Head of caudate nucleus (tissue), 42 donors: ENCODE measurements at regions not wholly inside any gene's neighbourhood (a gene's known extent, or its start where the extent isn't known, plus 50 kb on each side); places are given as distances from the start of the nearest gene placed in this dataset.
"Not testable (repeated sequence)": the region's sequence is repeated elsewhere in the genome, so short reads cannot be mapped to it uniquely, and the experiment has no call there.

ENCODE experiments used
- DNase-seq, 42 donors: peaks; one replicate each; pipeline versions ENCODE4 v3.0.0 to v3.0.0-alpha.2; 2020 to 2021; ENCODE audit warnings: mixed read lengths in 7 of 42
- intact Hi-C: fragments of 100-400 bp; cut with DNase I; formaldehyde crosslinking; loops from one replicate; pipeline ENCODE4 v1.15.0; 2022

GRCh38 chr13:31588316-31588715 is 151.0 kb upstream of the RXFP2 start:
- DNase-seq: no peak
- intact Hi-C loops: no loop called here

DNA sequence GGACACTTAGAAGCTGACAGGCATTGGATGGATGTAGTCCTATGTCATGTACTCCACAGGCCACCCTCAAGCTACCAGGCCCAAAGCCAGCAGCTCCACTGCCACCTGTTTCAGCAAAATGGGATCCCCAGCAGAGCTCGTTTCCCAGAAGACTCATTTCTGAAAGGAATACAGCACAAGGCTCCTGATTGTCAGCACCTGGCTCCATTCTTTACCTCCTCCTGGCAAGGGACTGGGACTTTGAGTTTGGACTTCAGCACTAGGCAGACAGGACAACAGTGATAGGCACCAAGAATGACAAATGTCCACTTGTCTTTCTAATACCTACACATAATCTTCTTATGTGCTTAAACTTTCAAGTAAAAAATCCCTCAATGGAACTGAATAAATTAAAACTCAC is 150.4 kb upstream of the RXFP2 start:
- intact Hi-C loops: no loop called here
- no peak for DNase-seq

DNA sequence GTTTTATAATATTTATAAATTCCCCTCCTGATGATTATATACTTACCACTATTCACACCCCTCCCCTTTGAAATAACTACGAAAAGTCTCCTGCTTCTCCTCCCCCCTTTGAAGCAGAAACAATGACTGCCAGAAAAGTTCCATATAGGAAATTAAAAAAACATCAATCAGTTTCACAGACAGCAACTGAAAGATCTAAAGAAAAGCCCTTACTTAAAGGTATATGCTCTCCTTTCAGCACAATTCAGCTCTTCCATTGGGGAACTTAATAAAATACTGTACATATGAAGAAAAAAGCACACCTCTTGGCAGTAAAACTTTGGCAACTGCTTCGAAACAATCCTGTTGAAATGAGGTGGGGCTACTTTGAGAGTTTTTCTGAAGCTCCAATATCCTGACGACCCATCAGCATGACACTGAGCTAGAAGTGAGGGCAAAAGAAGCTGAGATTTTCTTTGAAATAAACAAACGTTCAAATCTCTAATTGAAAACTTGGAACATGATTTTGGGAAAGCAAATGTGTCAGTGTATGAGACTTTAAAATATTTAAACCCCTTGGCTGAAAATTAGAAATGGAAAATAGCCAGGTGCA is 147.6 kb upstream of the RXFP2 start:
- no peak for DNase-seq
- intact Hi-C loops: no loop called here

GRCh38 chr13:31594056-31594455 is 145.3 kb upstream of the RXFP2 start:
- DNase-seq: no peak
- intact Hi-C loops: no loop called here

DNA sequence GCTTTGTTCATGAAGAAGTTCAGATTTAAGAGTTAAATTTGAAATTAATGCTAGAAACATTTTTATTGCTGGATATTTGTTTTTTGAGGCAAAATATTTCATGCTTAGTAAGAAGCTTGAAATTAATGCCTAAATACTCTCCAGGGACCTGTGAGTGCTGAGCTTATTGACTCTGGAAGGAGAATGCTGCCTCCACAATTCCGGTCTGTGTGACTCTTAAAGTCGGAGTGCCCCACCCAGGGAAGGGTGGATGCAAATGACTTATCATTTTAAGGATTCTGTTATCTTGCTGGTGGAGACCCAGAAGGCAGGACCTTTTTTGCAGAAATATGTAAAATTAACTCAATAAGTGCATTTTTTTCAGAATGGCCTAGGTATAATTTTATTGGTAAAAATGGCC is 143.8 kb upstream of the RXFP2 start:
- no peak for DNase-seq
- intact Hi-C loops: no loop called here

- DNase-seq: no peak
- intact Hi-C loops: no loop called here
Observed at GRCh38 chr13:31598990-31599389, 140.3 kb upstream of the RXFP2 start.

DNA sequence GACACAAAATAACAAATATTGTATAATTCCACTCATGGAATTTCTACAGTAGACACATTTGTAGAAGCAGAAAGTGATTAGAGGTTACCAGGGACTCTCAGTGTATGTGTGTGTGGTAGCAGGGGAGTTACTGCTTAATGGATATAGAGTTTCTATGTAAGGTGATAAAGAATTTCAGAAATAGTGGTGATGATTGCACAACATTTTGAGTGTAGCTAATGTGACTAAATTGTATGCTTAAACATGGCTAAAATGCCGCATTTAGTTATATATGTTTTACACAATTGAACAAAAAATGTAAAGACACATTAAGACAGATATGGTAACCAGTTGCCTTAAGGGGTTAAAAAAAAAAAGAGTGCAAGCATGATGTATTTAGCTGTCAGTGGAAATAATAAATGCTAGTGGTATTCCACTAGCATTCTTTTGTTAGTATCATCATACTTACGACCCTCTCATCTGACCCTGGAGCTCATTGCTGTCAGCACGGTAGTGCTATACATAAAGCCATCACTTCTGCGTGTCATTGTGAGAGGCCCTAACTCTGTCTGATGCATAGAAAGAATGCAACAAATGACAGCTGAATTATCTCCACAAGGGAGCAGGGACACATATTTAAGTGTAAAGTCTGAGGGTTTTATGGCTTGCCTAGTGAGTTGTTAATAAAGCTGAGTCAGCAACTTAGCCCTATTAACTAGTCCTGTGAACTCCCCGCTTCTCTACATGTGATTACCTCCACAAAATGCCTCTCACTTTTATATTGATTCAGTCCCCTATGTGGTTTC is 134.1 kb upstream of the RXFP2 start:
- DNase-seq: no peak

GRCh38 chr13:31607531-31607930 is 131.8 kb upstream of the RXFP2 start:
- DNase-seq: not testable (repeated sequence)

More for the DNA sequence above, 134.1 kb upstream of the RXFP2 start:
- intact Hi-C loops: no loop called here

DNA sequence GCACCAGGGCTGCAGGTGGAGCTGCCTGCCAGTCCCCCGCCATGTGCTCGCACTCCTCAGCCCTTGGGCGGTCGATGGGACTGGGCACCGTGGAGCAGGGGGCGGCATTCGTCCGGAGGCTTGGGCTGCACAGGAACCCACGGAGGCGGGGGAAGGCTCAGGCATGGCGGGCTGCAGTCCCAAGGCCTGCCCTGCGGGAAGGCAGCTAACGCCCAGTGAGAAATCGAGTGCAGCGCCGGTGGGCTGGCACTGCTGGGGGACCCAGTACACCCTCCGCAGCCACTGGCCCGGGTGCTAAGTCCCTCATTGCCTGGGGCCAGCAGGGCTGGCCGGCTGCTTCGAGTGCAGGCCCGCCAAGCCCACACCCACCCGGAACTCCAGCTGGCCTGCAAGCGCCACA is 130.5 kb upstream of the RXFP2 start:
- DNase-seq: not testable (repeated sequence)

More at GRCh38 chr13:31607531-31607930, 131.8 kb upstream of the RXFP2 start:
- intact Hi-C loops: not testable (repeated sequence)

DNA sequence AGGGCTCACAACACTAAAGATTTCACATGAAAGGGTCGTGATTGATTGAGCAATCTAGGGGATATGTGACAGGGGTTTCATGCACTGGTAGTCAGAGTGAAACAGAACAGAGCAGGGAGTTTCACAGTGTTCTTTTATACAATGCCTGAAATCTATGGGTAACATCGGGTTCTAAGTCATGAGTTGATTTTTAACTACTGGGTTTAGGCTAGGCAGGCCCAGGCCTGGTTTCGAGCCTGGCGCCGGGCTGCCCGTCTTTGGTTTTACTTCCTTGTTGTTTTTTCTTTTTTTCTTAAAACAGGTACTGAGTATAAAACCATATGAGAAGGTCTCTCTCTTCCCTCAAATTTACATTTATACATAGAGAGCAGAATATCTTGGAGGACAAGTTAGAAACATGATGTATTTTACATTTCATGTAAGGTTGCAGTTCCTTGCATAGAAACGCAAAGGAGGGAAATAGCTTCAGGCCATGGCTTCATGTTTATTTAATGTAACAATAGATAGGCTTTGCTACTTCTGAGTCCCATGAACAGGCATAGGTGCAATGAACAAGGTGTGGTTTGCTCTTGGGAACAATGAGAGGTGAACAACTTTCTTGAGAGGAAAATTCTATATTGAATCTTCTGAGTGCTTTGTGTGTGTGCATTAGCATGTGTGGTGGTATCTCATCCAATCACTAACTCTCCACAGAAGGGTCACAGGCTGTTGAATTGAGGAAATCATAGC is 128.9 kb upstream of the RXFP2 start:
- intact Hi-C loops: no loop called here
- no peak for DNase-seq

More for the DNA sequence above, 130.5 kb upstream of the RXFP2 start:
- intact Hi-C loops: not testable (repeated sequence)

GRCh38 chr13:31611214-31611613 is 128.1 kb upstream of the RXFP2 start:
- intact Hi-C loops: no loop called here
- no peak for DNase-seq

GRCh38 chr13:31614073-31614472 is 125.3 kb upstream of the RXFP2 start:
- DNase-seq: no peak
- intact Hi-C loops: no loop called here

- intact Hi-C loops: no loop called here
- no peak for DNase-seq
Observed at GRCh38 chr13:31614704-31615103, 124.6 kb upstream of the RXFP2 start.

GRCh38 chr13:31625115-31625514 is 114.2 kb upstream of the RXFP2 start:
- intact Hi-C loops: no loop called here
- DNase-seq: no peak

DNA sequence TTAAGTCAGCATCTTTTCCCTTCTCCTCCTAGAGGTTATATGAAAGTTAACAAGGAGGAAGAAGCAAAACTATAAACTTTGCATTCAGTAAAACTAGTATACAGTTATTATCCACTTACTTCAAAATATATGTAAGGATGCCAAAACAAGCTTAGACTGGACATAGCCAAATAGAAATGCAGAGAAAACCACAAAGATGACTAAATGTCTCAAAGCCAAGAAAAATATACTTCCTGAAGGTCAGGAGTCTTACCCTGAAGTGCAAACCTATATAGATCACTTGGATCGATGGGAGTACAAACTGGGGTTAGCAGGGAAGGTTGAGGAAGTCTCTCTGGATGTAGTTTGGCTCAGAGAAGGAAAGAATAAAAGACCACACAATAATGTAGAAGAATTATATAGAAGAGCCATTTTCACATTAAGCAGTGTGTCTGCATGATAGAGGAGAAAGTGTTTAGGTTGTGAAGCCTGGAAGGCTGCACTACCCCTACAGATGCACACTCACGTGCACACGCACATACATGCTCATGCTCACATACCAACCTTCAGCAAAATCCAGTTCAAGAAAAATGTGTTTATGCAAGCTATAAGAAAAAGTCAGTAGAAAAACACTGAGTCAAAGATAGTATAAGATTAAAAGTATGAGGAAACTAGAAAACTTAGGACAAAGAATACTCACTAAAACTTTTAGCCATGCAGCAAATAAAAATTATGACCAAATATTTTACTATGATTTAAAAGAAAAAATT is 112.1 kb upstream of the RXFP2 start:
- intact Hi-C loops: no loop called here
- no peak for DNase-seq

- no peak for DNase-seq
- intact Hi-C loops: no loop called here
Observed at GRCh38 chr13:31629085-31629780, 110.1 kb upstream of the RXFP2 start.

- intact Hi-C loops: no loop called here
- DNase-seq: no peak
Observed at GRCh38 chr13:31631071-31631470, 108.3 kb upstream of the RXFP2 start.

DNA sequence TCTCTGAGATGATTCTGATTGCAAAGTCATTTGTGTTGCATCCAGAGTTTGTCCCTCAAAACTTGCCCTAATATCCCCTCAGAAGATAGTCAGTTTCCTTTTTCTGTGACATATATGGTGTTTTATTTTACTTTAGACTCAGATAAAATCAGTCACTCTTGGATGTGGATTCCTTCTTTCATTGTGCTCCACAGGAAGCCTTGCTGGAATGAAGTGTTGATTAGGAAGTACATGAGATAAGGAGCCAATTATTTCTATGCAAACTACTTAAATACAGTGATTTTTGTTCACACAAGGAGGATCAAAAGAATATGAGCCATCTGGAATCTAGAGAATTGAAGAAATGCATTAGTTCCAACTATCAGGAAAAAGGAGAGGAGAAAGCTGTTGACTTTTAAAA is 107.6 kb upstream of the RXFP2 start:
- DNase-seq: no peak
- intact Hi-C loops: no loop called here

- intact Hi-C loops: no loop called here
- no peak for DNase-seq
Observed at GRCh38 chr13:31638577-31638976, 100.7 kb upstream of the RXFP2 start.
